GM21723 (cell line): ENCODE measurements at regions not wholly inside any gene's neighbourhood (a gene's known extent, or its start where the extent isn't known, plus 50 kb on each side); places are given as distances from the start of the nearest gene placed in this dataset.

Source experiments
- ATAC-seq: cut with Tn5 transposase; IDR thresholded peaks from one replicate; pipeline ENCODE4 v1.9.1; 2021; ENCODE audit warnings: mild to moderate bottlenecking, moderate library complexity; ENCODE audit not compliant: unreplicated experiment

- no peak for ATAC-seq
Measured at GRCh38 chr16:73847090-73847489, 449.5 kb upstream of the PSMD7 start.

GRCh38 chr16:73846356-73846755, 450.3 kb upstream of the PSMD7 start:
- ATAC-seq = no peak

- no peak for ATAC-seq
Measured at GRCh38 chr16:73846007-73846330, 450.6 kb upstream of the PSMD7 start.

- no peak for ATAC-seq
Measured at GRCh38 chr16:73845238-73846006, 451.2 kb upstream of the PSMD7 start.

GRCh38 chr16:73840728-73841127, 455.9 kb upstream of the PSMD7 start:
- no peak for ATAC-seq

- ATAC-seq = no peak
Measured at GRCh38 chr16:73831220-73831619, 465.4 kb upstream of the PSMD7 start.

- ATAC-seq = no peak
Measured at GRCh38 chr16:73823205-73823849, 473.3 kb upstream of the PSMD7 start.

- no peak for ATAC-seq
Measured at GRCh38 chr16:73817526-73818324, 478.9 kb upstream of the PSMD7 start.

GRCh38 chr16:73813527-73813926, 483.1 kb upstream of the PSMD7 start:
- ATAC-seq = no peak

GRCh38 chr16:73804456-73804855, 492.2 kb upstream of the PSMD7 start:
- ATAC-seq = no peak

- no peak for ATAC-seq
Measured at GRCh38 chr16:73798471-73798870, 498.1 kb upstream of the PSMD7 start.

GRCh38 chr16:73797115-73797514, 499.5 kb upstream of the PSMD7 start:
- ATAC-seq = no peak

GRCh38 chr16:73796241-73796640, 500.4 kb upstream of the PSMD7 start:
- no peak for ATAC-seq

GRCh38 chr16:73794994-73795393, 501.6 kb upstream of the PSMD7 start:
- ATAC-seq = no peak

- ATAC-seq = no peak
Measured at GRCh38 chr16:73793871-73794437, 502.7 kb upstream of the PSMD7 start.

GRCh38 chr16:73793260-73793659, 503.4 kb upstream of the PSMD7 start:
- no peak for ATAC-seq

GRCh38 chr16:73792199-73793020, 504.2 kb upstream of the PSMD7 start:
- no peak for ATAC-seq

- no peak for ATAC-seq
Measured at GRCh38 chr16:73781297-73781696, 515.3 kb upstream of the PSMD7 start.

- ATAC-seq = no peak
Measured at GRCh38 chr16:73778887-73779286, 517.7 kb upstream of the PSMD7 start.

- ATAC-seq = no peak
Measured at GRCh38 chr16:73775841-73776388, 520.7 kb upstream of the PSMD7 start.
